ENCODE measurements at regions not wholly inside any gene's neighbourhood (a gene's known extent, or its start where the extent isn't known, plus 50 kb on each side); places are given as distances from the start of the nearest gene placed in this dataset.

GRCh38 chr2:223433461-223433860 lies 168.7 kb downstream of the SCG2 start:
- no peak overlapping the region for H3K4me3 Mint-ChIP-seq (ENCODE audit: unreplicated experiment)
- BruUV-seq (replicated peaks) = no TSS peak
- no peaks in the 10 kb centered on the region for H3K9me3 Mint-ChIP-seq (ENCODE audit: unreplicated experiment)

GRCh38 chr2:223437788-223438187 lies 164.4 kb downstream of the SCG2 start:
- Mint-ChIP-seq H3K4me1 (ENCODE audit: low read depth, unreplicated experiment) (no peaks in the 10 kb centered on the region), H3K27ac (ENCODE audit: unreplicated experiment) (no peak overlapping the region), H3K4me3 (ENCODE audit: unreplicated experiment) (no peak overlapping the region), H3K36me3 (ENCODE audit: insufficient read depth, unreplicated experiment) (no peaks in the 10 kb centered on the region), H3K27me3 (ENCODE audit: insufficient read depth, unreplicated experiment) (peaks cover 8% of the 10 kb centered on the region), H3K9me3 (ENCODE audit: unreplicated experiment) (no peaks in the 10 kb centered on the region)
- intact Hi-C loops (cut with micrococcal nuclease; ENCODE audit: unreplicated experiment) = no loop called here
- BruUV-seq (replicated peaks) = no TSS peak
- H3K9me3 ChIP-seq = no peaks in the 10 kb centered on the region
- no peak for DNase-seq
- POLR2A ChIA-PET = no interaction called here
- no peak for TF ChIP-seq CTCF (IDR thresholded peaks at IDR 0.05; ENCODE audit: insufficient read depth in 1 of 2, low read depth in 1 of 2, low read length in 1 of 2, severe bottlenecking in 1 of 2, unreplicated experiment in 1 of 2)
- H3K4me1 ChIP-seq = no peaks in the 10 kb centered on the region
- no peaks in the 10 kb centered on the region; the same call in 1 of the 2 replicates for H3K27me3 ChIP-seq (replicated peaks; ENCODE audit: control insufficient read depth, insufficient read depth, low read length)
- CTCF ChIA-PET = no interaction called here
- no peaks in the 10 kb centered on the region for H3K36me3 ChIP-seq (ENCODE audit: control insufficient read depth, insufficient read depth, low read length)
- no peak overlapping the region for H3K4me3 ChIP-seq (ENCODE audit: low read depth, low read length)

More at GRCh38 chr2:223433461-223433860, 168.7 kb downstream of the SCG2 start:
- no peak for DNase-seq
- H3K36me3 ChIP-seq (ENCODE audit: control insufficient read depth, insufficient read depth, low read length) = no peaks in the 10 kb centered on the region
- H3K4me1 Mint-ChIP-seq (ENCODE audit: low read depth, unreplicated experiment) = no peaks in the 10 kb centered on the region
- no peak overlapping the region for H3K4me3 ChIP-seq (ENCODE audit: low read depth, low read length)
- ChIA-PET POLR2A (no interaction called here), CTCF (no interaction called here)
- no peaks in the 10 kb centered on the region for H3K27me3 ChIP-seq (replicated peaks; ENCODE audit: control insufficient read depth, insufficient read depth, low read length)
- H3K9me3 ChIP-seq = no peaks in the 10 kb centered on the region
- TF ChIP-seq CTCF (IDR thresholded peaks at IDR 0.05; ENCODE audit: insufficient read depth in 1 of 2, low read depth in 1 of 2, low read length in 1 of 2, severe bottlenecking in 1 of 2, unreplicated experiment in 1 of 2) = no peak
- no peaks in the 10 kb centered on the region for H3K4me1 ChIP-seq
- intact Hi-C loops (cut with micrococcal nuclease; ENCODE audit: unreplicated experiment) = no loop called here
- H3K36me3 Mint-ChIP-seq (ENCODE audit: insufficient read depth, unreplicated experiment) = no peaks in the 10 kb centered on the region
- peaks cover 12% of the 10 kb centered on the region for H3K27me3 Mint-ChIP-seq (ENCODE audit: insufficient read depth, unreplicated experiment)
- H3K27ac Mint-ChIP-seq (ENCODE audit: unreplicated experiment) = no peak overlapping the region

- H3K36me3 ChIP-seq (ENCODE audit: control insufficient read depth, insufficient read depth, low read length) = no peaks in the 10 kb centered on the region
- no peaks in the 10 kb centered on the region for H3K4me1 ChIP-seq
- H3K27ac Mint-ChIP-seq (ENCODE audit: unreplicated experiment) = no peak overlapping the region
- intact Hi-C loops (cut with micrococcal nuclease; ENCODE audit: unreplicated experiment) = no loop called here
- H3K27me3 ChIP-seq (replicated peaks; ENCODE audit: control insufficient read depth, insufficient read depth, low read length) = no peaks in the 10 kb centered on the region; the same call in 1 of the 2 replicates
- BruUV-seq (replicated peaks) = no TSS peak
- H3K4me3 Mint-ChIP-seq (ENCODE audit: unreplicated experiment) = no peak overlapping the region
- H3K36me3 Mint-ChIP-seq (ENCODE audit: insufficient read depth, unreplicated experiment) = no peaks in the 10 kb centered on the region
- H3K9me3 ChIP-seq = no peaks in the 10 kb centered on the region
- no peak for TF ChIP-seq CTCF (IDR thresholded peaks at IDR 0.05; ENCODE audit: insufficient read depth in 1 of 2, low read depth in 1 of 2, low read length in 1 of 2, severe bottlenecking in 1 of 2, unreplicated experiment in 1 of 2)
- no peaks in the 10 kb centered on the region for H3K9me3 Mint-ChIP-seq (ENCODE audit: unreplicated experiment)
- no peak for DNase-seq
- H3K27me3 Mint-ChIP-seq (ENCODE audit: insufficient read depth, unreplicated experiment) = peaks cover 8% of the 10 kb centered on the region
- CTCF ChIA-PET = no interaction called here
- H3K4me3 ChIP-seq (ENCODE audit: low read depth, low read length) = no peak overlapping the region
- H3K4me1 Mint-ChIP-seq (ENCODE audit: low read depth, unreplicated experiment) = no peaks in the 10 kb centered on the region
- POLR2A ChIA-PET = no interaction called here
Observed at GRCh38 chr2:223439184-223439583, 163.0 kb downstream of the SCG2 start.

All from Caco-2 (cell line).